T-helper 1 cell (primary cell): ENCODE measurements at regions not wholly inside any gene's neighbourhood (a gene's known extent, or its start where the extent isn't known, plus 50 kb on each side); places are given as distances from the start of the nearest gene placed in this dataset.

ENCODE experiments used
- DNase-seq, 5 donors: peaks; one replicate each; pipeline ENCODE4 v3.0.0-alpha.2; 2012 to 2020

- no peak for DNase-seq
Observed at GRCh38 chr15:81507831-81508230, 133.8 kb upstream of the TMC3 start.

GRCh38 chr15:81506936-81507335 lies 132.9 kb upstream of the TMC3 start:
- no peak for DNase-seq

- DNase-seq, result no peak
Observed at GRCh38 chr15:81506071-81506470, 132.1 kb upstream of the TMC3 start.

GRCh38 chr15:81504170-81504905 lies 130.3 kb upstream of the TMC3 start:
- no peak for DNase-seq

- DNase-seq, result no peak
Observed at GRCh38 chr15:81502439-81502838, 128.4 kb upstream of the TMC3 start.

GRCh38 chr15:81500081-81500480 lies 126.1 kb upstream of the TMC3 start:
- no peak for DNase-seq

GRCh38 chr15:81498294-81498693 lies 124.3 kb upstream of the TMC3 start:
- DNase-seq, result no peak

- no peak for DNase-seq
Observed at GRCh38 chr15:81497238-81497637, 123.2 kb upstream of the TMC3 start.

- no peak for DNase-seq
Observed at GRCh38 chr15:81495780-81496467, 121.9 kb upstream of the TMC3 start.

GRCh38 chr15:81492969-81493645 lies 119.1 kb upstream of the TMC3 start:
- no peak for DNase-seq

- no peak for DNase-seq
Observed at GRCh38 chr15:81492331-81492968, 118.4 kb upstream of the TMC3 start.

- DNase-seq, result no peak
Observed at GRCh38 chr15:81491414-81492096, 117.5 kb upstream of the TMC3 start.

- DNase-seq, result no peak
Observed at GRCh38 chr15:81485806-81486205, 111.8 kb upstream of the TMC3 start.

GRCh38 chr15:81484086-81484955 lies 110.3 kb upstream of the TMC3 start:
- no peak for DNase-seq

- DNase-seq, result no peak
Observed at GRCh38 chr15:81483496-81483895, 109.5 kb upstream of the TMC3 start.

- no peak for DNase-seq
Observed at GRCh38 chr15:81481346-81481745, 107.3 kb upstream of the TMC3 start.

GRCh38 chr15:81480645-81481053 lies 106.6 kb upstream of the TMC3 start:
- DNase-seq, result peak in 2 of 5 donors; percentile 21 to 22

- DNase-seq, result no peak
Observed at GRCh38 chr15:81478354-81478753, 104.3 kb upstream of the TMC3 start.

- no peak for DNase-seq
Observed at GRCh38 chr15:81475926-81476325, 101.9 kb upstream of the TMC3 start.

GRCh38 chr15:81475471-81475870 lies 101.5 kb upstream of the TMC3 start:
- no peak for DNase-seq

- DNase-seq, result no peak
Observed at GRCh38 chr15:81473946-81474345, 99.9 kb upstream of the TMC3 start.

GRCh38 chr15:81473177-81473576 lies 99.2 kb upstream of the TMC3 start:
- DNase-seq, result no peak
